HL-60 (cell line): ENCODE measurements at regions not wholly inside any gene's neighbourhood (a gene's known extent, or its start where the extent isn't known, plus 50 kb on each side); places are given as distances from the start of the nearest gene placed in this dataset.

ENCODE experiments used
- DNase-seq, 2 experiments: peaks; one replicate each; pipeline ENCODE4 v3.0.0-alpha.2; 2010 to 2020; ENCODE audit warnings: low read depth in 1 of 2, low spot score in 1 of 2
- H3K27ac ChIP-seq: fragments of 250-450 bp; sonication (Bioruptor Pico); replicated peaks from 2 replicates; pipeline ENCODE4 v1.5.1; 2020; ENCODE audit warnings: mild to moderate bottlenecking, moderate library complexity
- H3K27me3 ChIP-seq: fragments of 250-450 bp; sonication (Bioruptor Pico); 2 replicates; pipeline ENCODE4 v1.5.1; 2021; ENCODE audit warnings: mild to moderate bottlenecking, moderate library complexity; ENCODE audit not compliant: insufficient read depth, poor library complexity, severe bottlenecking
- H3K4me3 ChIP-seq: replicated peaks from 2 replicates; pipeline ENCODE4 v1.5.1; 2011; ENCODE audit warnings: mild to moderate bottlenecking, control low read depth, low read length; ENCODE audit not compliant: insufficient read depth
- GABPA ChIP-seq: IDR thresholded peaks from 2 replicates; pipeline ENCODE4 v1.6.1; 2012; ENCODE audit warnings: low read depth
- POLR2AphosphoS5 ChIP-seq: IDR thresholded peaks from 2 replicates; pipeline ENCODE4 v1.6.1; 2012; ENCODE audit warnings: low read depth
- SPI1 ChIP-seq: IDR thresholded peaks from 2 replicates; pipeline ENCODE4 v1.6.1; 2012; ENCODE audit warnings: low read depth, mild to moderate bottlenecking, borderline replicate concordance
- TF ChIP-seq, protein P1 (sequence below): IDR thresholded peaks from one replicate; pipeline ENCODE4 v1.5.1; 2011; ENCODE audit warnings: low read length, control low read depth, inconsistent platforms; ENCODE audit not compliant: insufficient read depth
- TF ChIP-seq, protein P2 (sequence below): IDR thresholded peaks from 2 replicates; pipeline ENCODE4 v1.6.1; 2012; ENCODE audit warnings: low read depth; ENCODE audit not compliant: insufficient replicate concordance

DNA sequence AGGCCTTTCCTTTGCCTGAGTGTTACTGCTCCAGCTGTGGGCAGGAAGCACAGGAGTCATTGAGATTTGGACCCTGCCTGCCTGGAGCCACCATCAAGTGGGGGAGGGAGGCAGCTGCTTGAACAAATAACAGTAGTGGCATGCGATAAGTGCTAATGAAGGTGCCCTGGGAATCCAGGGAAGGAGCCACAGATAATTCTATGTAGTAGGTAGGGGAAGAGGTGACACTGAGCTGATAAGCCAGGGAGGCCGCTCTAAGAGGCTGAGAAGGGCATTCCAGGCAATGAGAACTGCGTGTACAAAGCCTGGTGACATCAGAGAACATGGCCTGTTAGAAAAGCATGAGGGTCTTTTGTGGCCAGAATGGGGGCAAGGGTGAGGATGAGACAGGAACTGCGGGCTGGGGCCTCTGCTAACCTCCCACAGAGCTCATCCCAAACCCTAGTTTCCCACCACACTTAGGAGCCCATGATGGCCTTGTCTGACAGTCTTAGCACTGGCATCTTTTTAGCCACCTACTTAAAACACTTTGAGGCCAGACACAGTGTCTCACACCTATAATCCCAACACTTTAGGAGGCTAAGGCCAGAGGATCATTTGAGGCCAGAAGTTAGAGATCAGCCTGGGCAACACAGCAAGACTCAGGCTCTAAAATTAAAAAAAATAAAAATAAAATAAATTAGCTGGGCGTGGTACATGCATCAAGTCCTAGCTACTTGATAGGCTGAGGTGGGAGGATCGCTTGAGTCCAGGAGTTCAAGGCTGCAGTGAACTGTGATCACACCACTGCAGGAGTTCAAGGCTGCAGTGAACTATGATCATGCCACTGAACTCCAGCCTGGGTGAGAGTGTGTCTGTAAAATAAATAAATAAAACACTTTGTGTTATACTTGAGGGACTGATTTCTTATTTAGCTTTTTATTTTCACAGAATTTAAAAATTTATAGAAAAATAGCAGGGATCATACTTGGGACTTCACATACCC lies 58.9 kb downstream of the TET3 start:
- no peak for DNase-seq
- TF ChIP-seq SPI1: no peak
- TF ChIP-seq POLR2AphosphoS5: no peak
- TF ChIP-seq, protein P1, sequence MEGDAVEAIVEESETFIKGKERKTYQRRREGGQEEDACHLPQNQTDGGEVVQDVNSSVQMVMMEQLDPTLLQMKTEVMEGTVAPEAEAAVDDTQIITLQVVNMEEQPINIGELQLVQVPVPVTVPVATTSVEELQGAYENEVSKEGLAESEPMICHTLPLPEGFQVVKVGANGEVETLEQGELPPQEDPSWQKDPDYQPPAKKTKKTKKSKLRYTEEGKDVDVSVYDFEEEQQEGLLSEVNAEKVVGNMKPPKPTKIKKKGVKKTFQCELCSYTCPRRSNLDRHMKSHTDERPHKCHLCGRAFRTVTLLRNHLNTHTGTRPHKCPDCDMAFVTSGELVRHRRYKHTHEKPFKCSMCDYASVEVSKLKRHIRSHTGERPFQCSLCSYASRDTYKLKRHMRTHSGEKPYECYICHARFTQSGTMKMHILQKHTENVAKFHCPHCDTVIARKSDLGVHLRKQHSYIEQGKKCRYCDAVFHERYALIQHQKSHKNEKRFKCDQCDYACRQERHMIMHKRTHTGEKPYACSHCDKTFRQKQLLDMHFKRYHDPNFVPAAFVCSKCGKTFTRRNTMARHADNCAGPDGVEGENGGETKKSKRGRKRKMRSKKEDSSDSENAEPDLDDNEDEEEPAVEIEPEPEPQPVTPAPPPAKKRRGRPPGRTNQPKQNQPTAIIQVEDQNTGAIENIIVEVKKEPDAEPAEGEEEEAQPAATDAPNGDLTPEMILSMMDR: no peak
- Histone ChIP-seq H3K27me3 (no peaks in the 10 kb centered on the region), H3K4me3 (no peak overlapping the region), H3K27ac (no peak overlapping the region; the same call in 1 of the 2 replicates)

DNA sequence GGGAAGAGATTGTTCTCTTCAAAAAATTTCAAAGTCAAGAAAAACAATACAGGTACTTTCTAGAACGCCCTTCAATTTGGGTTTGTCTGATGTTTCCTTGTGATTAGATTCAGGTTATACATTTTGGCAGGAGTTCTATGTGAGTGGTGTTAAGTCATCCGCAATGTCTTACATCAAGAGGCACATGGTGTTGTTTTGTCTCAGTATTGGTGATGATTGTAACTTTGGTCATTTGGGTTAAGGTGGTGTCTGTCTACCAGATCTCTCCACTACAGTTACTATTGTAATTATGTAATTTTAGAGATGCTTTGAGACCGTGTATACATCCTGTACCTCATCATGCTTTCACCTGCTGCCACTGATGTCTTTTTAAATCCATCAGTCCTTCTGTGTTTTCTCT lies 60.3 kb downstream of the TET3 start:
- DNase-seq: no peak
- Histone ChIP-seq H3K27ac (no peak overlapping the region), H3K4me3 (no peak overlapping the region), H3K27me3 (no peaks in the 10 kb centered on the region)
- TF ChIP-seq, protein P2, sequence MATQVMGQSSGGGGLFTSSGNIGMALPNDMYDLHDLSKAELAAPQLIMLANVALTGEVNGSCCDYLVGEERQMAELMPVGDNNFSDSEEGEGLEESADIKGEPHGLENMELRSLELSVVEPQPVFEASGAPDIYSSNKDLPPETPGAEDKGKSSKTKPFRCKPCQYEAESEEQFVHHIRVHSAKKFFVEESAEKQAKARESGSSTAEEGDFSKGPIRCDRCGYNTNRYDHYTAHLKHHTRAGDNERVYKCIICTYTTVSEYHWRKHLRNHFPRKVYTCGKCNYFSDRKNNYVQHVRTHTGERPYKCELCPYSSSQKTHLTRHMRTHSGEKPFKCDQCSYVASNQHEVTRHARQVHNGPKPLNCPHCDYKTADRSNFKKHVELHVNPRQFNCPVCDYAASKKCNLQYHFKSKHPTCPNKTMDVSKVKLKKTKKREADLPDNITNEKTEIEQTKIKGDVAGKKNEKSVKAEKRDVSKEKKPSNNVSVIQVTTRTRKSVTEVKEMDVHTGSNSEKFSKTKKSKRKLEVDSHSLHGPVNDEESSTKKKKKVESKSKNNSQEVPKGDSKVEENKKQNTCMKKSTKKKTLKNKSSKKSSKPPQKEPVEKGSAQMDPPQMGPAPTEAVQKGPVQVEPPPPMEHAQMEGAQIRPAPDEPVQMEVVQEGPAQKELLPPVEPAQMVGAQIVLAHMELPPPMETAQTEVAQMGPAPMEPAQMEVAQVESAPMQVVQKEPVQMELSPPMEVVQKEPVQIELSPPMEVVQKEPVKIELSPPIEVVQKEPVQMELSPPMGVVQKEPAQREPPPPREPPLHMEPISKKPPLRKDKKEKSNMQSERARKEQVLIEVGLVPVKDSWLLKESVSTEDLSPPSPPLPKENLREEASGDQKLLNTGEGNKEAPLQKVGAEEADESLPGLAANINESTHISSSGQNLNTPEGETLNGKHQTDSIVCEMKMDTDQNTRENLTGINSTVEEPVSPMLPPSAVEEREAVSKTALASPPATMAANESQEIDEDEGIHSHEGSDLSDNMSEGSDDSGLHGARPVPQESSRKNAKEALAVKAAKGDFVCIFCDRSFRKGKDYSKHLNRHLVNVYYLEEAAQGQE: no peak
- TF ChIP-seq GABPA: no peak
- no peak for TF ChIP-seq SPI1
- TF ChIP-seq, protein P1: no peak
- no peak for TF ChIP-seq POLR2AphosphoS5

DNA sequence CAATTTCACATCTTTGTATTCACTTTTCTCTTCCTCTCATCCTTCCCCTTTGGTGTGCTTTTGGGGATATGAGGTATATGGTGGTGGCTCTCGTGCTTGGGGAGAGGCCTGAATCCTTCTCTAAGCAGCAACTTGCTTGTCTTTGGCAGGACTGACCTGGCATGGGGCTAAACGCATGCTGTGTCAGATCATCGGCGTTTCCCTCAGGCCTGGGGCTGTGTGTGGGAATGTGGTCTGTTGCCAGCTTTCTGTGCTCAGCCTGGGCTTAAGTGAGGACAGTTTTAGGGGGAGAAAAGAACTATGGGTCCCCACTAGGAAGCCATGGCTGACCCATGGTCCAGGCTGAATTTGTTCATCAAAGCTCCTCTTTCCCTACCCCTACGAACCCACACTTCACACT lies 60.7 kb downstream of the TET3 start:
- Histone ChIP-seq H3K4me3 (no peak overlapping the region), H3K27ac (no peak overlapping the region), H3K27me3 (no peaks in the 10 kb centered on the region)
- DNase-seq: no peak
- TF ChIP-seq, protein P2: no peak
- no peak for TF ChIP-seq GABPA
- TF ChIP-seq POLR2AphosphoS5: no peak
- TF ChIP-seq, protein P1: no peak
- TF ChIP-seq SPI1: no peak
